KMS-11 (cell line): ENCODE measurements at regions not wholly inside any gene's neighbourhood (a gene's known extent, or its start where the extent isn't known, plus 50 kb on each side); places are given as distances from the start of the nearest gene placed in this dataset.

Experiments
- H2AFZ ChIP-seq: fragments of 200-600 bp; sonication (generic); 2 replicates; pipeline ENCODE4 v1.6.1; 2016; ENCODE audit warnings: antibody characterized with exemption, mixed run types, low read depth
- H3K27ac ChIP-seq: fragments of 200-600 bp; sonication (generic); 2 replicates; pipeline ENCODE4 v1.6.1; 2016; ENCODE audit warnings: mild to moderate bottlenecking, mixed run types
- H3K27me3 ChIP-seq: fragments of 200-600 bp; sonication (generic); 2 replicates; pipeline ENCODE4 v1.6.1; 2017; ENCODE audit warnings: mild to moderate bottlenecking, low read depth, mixed run types, moderate library complexity; ENCODE audit not compliant: insufficient read depth
- H3K36me3 ChIP-seq: fragments of 200-600 bp; sonication (generic); 2 replicates; pipeline ENCODE4 v1.6.1; 2017; ENCODE audit warnings: mild to moderate bottlenecking, mixed run types; ENCODE audit not compliant: insufficient read depth
- H3K4me1 ChIP-seq: fragments of 200-600 bp; sonication (generic); 2 replicates; pipeline ENCODE4 v1.6.1; 2016; ENCODE audit warnings: mild to moderate bottlenecking, low read depth, mixed run types; ENCODE audit not compliant: poor library complexity, severe bottlenecking
- H3K4me2 ChIP-seq: fragments of 200-600 bp; sonication (generic); 2 replicates; pipeline ENCODE4 v1.7.0; 2016; ENCODE audit warnings: mild to moderate bottlenecking, mixed run types
- H3K4me3 ChIP-seq: fragments of 200-600 bp; sonication (generic); IDR thresholded peaks from 2 replicates; pipeline ENCODE4 v1.6.1; 2017; ENCODE audit warnings: low read depth, low read length, mixed read lengths; ENCODE audit not compliant: insufficient read depth
- H3K79me2 ChIP-seq: fragments of 200-600 bp; sonication (generic); 2 replicates; pipeline ENCODE4 v1.6.1; 2016; ENCODE audit warnings: low read depth, mixed run types; ENCODE audit not compliant: insufficient read depth
- H3K9ac ChIP-seq: fragments of 200-600 bp; sonication (generic); 2 replicates; pipeline ENCODE4 v1.6.1; 2016; ENCODE audit warnings: mild to moderate bottlenecking, mixed run types
- H4K20me1 ChIP-seq: fragments of 200-600 bp; sonication (generic); 2 replicates; pipeline ENCODE4 v1.6.1; 2016; ENCODE audit warnings: mild to moderate bottlenecking, mixed run types; ENCODE audit not compliant: insufficient read depth
- TF ChIP-seq, protein P1 (sequence below): fragments of 200-600 bp; sonication (generic); conservative IDR thresholded peaks from 2 replicates; pipeline ENCODE4 v1.6.1; 2017; ENCODE audit warnings: low read depth, mild to moderate bottlenecking, antibody characterized with exemption, low read length, moderate library complexity, mixed read lengths

DNA sequence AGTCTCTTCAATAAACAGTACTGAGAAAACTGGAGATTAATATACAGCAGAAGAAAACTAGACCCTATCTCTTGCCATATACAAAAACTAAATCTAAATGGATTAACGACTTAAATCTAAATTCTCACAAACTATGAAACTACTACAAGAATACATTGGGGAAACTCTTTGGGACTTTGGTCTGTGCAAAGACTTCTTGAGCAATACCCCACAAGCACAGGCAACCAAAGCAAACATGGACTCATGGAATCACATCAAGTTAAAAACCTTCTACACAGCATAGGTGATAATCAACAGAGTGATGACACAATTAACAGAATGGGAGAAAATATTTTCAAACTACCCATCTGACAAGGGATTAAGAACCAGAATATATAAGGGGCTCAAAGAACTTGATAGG lies 848.2 kb upstream of the NRXN1 start:
- H4K20me1 ChIP-seq, result no peaks in the 10 kb centered on the region
- H3K4me2 ChIP-seq, result no peak overlapping the region
- no peak overlapping the region for H3K27ac ChIP-seq
- no peak overlapping the region for H3K4me3 ChIP-seq
- H3K4me1 ChIP-seq, result no peaks in the 10 kb centered on the region
- TF ChIP-seq, protein P1, sequence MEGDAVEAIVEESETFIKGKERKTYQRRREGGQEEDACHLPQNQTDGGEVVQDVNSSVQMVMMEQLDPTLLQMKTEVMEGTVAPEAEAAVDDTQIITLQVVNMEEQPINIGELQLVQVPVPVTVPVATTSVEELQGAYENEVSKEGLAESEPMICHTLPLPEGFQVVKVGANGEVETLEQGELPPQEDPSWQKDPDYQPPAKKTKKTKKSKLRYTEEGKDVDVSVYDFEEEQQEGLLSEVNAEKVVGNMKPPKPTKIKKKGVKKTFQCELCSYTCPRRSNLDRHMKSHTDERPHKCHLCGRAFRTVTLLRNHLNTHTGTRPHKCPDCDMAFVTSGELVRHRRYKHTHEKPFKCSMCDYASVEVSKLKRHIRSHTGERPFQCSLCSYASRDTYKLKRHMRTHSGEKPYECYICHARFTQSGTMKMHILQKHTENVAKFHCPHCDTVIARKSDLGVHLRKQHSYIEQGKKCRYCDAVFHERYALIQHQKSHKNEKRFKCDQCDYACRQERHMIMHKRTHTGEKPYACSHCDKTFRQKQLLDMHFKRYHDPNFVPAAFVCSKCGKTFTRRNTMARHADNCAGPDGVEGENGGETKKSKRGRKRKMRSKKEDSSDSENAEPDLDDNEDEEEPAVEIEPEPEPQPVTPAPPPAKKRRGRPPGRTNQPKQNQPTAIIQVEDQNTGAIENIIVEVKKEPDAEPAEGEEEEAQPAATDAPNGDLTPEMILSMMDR, result no peak
- no peaks in the 10 kb centered on the region for H3K36me3 ChIP-seq
- no peaks in the 10 kb centered on the region for H3K79me2 ChIP-seq
- H2AFZ ChIP-seq, result no peak overlapping the region
- H3K27me3 ChIP-seq, result no peaks in the 10 kb centered on the region
- H3K9ac ChIP-seq, result no peak overlapping the region

DNA sequence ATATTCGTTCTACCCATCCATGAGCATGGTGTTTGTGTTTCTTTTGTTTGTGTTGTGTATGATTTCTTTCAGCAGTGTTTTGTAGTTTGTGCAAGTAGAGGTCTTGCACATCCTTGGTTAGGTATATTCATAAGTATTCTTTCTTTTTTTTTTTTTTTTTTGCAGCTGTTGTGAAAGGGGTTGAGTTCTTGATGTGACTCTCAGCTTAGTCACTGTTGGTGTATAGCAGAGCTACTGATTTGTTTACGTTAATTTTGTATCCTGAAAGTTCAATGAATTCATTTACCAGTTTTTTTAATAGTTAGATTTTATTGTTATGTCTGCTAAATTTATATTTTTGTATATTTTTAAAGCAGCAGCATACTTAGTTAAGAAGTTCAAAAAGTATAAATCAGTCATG lies 834.4 kb upstream of the NRXN1 start:
- H4K20me1 ChIP-seq, result no peaks in the 10 kb centered on the region
- H3K4me2 ChIP-seq, result no peak overlapping the region
- H3K9ac ChIP-seq, result no peak overlapping the region
- no peaks in the 10 kb centered on the region for H3K36me3 ChIP-seq
- no peak overlapping the region for H3K4me3 ChIP-seq
- H3K79me2 ChIP-seq, result no peaks in the 10 kb centered on the region
- no peak overlapping the region for H3K27ac ChIP-seq
- H2AFZ ChIP-seq, result no peak overlapping the region
- H3K4me1 ChIP-seq, result no peaks in the 10 kb centered on the region
- TF ChIP-seq, protein P1, result no peak
- no peaks in the 10 kb centered on the region for H3K27me3 ChIP-seq

DNA sequence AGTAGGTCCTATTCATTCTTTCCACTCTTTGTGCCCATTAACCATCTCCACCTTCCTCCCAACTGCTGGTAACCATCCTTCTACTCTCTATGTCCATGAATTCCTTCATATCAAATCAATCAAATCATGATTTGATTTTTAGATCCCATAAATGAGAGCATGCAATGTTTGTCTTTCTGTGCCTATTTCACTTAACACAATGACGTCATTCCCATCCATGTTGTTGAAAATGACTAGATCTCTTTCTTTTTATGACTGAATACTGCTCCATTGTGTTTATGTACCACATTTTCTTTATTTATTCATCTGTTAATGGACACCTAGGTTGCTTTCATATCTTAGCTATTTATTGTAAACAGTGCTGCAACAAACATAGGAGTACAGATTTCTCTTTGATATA lies 827.3 kb upstream of the NRXN1 start:
- Histone ChIP-seq H3K4me2 (no peak overlapping the region), H3K4me1 (no peaks in the 10 kb centered on the region), H4K20me1 (no peaks in the 10 kb centered on the region), H3K79me2 (no peaks in the 10 kb centered on the region), H3K36me3 (no peaks in the 10 kb centered on the region), H2AFZ (no peak overlapping the region), H3K9ac (no peak overlapping the region), H3K27ac (no peak overlapping the region), H3K4me3 (no peak overlapping the region), H3K27me3 (no peaks in the 10 kb centered on the region)
- TF ChIP-seq, protein P1, result no peak

DNA sequence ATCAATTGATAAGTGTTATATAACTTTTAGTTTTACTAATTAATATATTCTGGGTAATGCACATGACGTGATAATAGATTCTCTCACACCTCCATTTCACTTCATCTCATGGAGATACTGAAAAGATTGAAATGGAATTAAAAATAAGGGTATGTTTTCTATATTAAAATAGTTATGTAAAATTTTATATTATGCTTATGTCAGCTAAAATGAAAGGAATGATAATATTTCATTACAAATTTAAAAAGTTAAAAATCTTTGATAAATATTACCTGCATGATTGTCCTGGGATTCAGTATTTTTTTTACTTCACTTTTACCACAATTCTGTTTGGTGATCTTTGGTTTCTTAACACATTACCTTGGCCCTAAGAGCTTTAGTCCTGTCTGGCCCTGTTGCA lies 823.8 kb upstream of the NRXN1 start:
- Histone ChIP-seq H3K9ac (no peak overlapping the region), H3K4me3 (no peak overlapping the region), H3K79me2 (no peaks in the 10 kb centered on the region), H3K4me2 (no peak overlapping the region), H2AFZ (no peak overlapping the region), H3K36me3 (no peaks in the 10 kb centered on the region), H3K4me1 (no peaks in the 10 kb centered on the region), H3K27ac (no peak overlapping the region), H4K20me1 (no peaks in the 10 kb centered on the region), H3K27me3 (no peaks in the 10 kb centered on the region)
- TF ChIP-seq, protein P1, result no peak

DNA sequence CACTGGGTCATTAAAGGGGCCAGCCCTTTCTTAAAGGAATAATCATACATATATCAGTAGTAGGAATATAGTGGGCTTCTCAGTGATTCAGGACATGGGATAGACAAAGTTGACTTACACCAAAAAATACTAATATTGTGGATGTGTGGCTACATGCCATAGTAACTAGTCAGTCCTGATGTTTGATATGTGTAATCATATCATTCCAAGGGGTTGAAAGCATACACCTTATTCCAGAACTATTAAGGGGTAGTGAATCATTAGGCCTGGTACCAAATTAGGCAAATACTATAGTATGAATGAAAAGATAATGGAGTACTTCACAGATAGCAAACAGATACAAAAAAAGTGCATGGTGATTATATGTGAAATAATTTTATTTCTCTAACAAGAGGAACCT lies 814.9 kb upstream of the NRXN1 start:
- H3K4me3 ChIP-seq, result no peak overlapping the region
- H3K79me2 ChIP-seq, result no peaks in the 10 kb centered on the region
- no peak overlapping the region for H3K27ac ChIP-seq
- H3K4me2 ChIP-seq, result no peak overlapping the region
- no peak overlapping the region for H2AFZ ChIP-seq
- no peaks in the 10 kb centered on the region for H3K36me3 ChIP-seq
- H3K9ac ChIP-seq, result no peak overlapping the region
- H3K4me1 ChIP-seq, result no peaks in the 10 kb centered on the region
- TF ChIP-seq, protein P1, result no peak
- H4K20me1 ChIP-seq, result no peaks in the 10 kb centered on the region
- no peaks in the 10 kb centered on the region for H3K27me3 ChIP-seq
